ENCODE measurements at regions not wholly inside any gene's neighbourhood (a gene's known extent, or its start where the extent isn't known, plus 50 kb on each side); places are given as distances from the start of the nearest gene placed in this dataset.
A peak's percentile ranks its signal among the peaks of the same experiment; 100 is the strongest.

GRCh38 chr4:122297694-122298093 is 81.1 kb upstream of the ADAD1 start:
- no peak for DNase-seq (ENCODE audit: low read depth in 3 of 3, low spot score in 2 of 3)

DNA sequence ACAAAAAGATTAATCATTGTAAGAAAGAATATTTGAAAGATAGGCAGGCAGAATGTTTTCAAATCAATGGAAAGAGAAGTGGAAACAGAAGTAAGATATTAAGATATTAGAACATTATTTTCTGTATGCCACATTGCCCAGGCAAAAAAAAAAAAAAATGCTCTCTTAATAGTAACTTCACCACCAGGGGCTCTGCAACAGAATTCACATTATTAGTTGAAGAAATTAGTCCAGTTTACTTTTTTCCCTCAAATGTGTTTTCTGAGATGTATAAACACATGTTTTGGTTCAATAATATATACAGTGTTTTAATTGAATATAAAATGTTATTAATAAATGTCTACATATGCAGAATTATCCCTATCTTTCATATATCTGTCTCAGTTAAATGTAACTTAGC is 78.0 kb upstream of the ADAD1 start:
- no peak for DNase-seq (ENCODE audit: low read depth in 3 of 3, low spot score in 2 of 3)

GRCh38 chr4:122305853-122306252 is 73.0 kb upstream of the ADAD1 start:
- DNase-seq (ENCODE audit: low read depth in 3 of 3, low spot score in 2 of 3), result no peak

GRCh38 chr4:122309988-122310626 is 68.7 kb upstream of the ADAD1 start:
- peak in 1 of 3 donors; percentile 1 for DNase-seq (ENCODE audit: low read depth in 3 of 3, low spot score in 2 of 3)

DNA sequence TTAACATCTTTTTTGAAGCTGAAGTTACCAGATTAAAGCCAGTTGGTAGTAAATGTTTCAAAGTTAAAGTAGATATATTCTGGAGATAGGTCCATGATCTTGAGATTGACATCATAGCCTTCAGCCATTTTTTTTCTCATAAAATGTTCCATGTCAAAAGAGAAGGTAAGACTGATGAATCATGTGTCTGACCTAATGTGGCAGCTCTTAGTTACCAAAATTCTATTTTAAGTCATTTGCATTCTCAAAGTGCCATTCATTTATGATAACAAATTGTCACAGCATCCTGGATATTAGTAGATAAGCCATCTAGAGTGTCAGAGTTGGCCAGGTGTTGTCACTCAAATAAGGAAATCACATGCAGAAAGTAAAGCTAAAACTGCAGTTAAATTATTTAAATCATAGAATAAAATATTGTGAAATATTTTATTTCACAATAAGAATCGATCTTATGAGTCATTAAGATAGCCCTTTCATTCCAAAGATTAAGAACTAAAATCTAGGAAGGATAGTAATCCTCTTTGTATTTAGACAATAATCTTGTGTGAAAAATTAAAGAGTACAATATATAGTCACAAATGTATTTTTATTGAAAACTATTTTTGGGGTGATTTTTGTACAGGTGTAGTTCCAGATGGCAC is 65.7 kb upstream of the ADAD1 start:
- no peak for DNase-seq (ENCODE audit: low read depth in 3 of 3, low spot score in 2 of 3)

- no peak for DNase-seq (ENCODE audit: low read depth in 3 of 3, low spot score in 2 of 3)
These were observed 51.9 kb upstream of the ADAD1 start for GRCh38 chr4:122326908-122327307.

GRCh38 chr4:122328893-122329292 is 49.9 kb upstream of the ADAD1 start:
- DNase-seq (ENCODE audit: low read depth in 3 of 3, low spot score in 2 of 3), result no peak

Measured in right renal cortex interstitium (tissue), 3 donors.